GM06990 (cell line): ENCODE measurements at regions not wholly inside any gene's neighbourhood (a gene's known extent, or its start where the extent isn't known, plus 50 kb on each side); places are given as distances from the start of the nearest gene placed in this dataset.

Experiments used
- DNase-seq: peaks from one replicate; pipeline ENCODE4 v3.0.0-alpha.2; 2011; ENCODE audit not compliant: insufficient read length; ENCODE audit errors: extremely low read depth
- H3K27me3 ChIP-seq: replicated peaks from 2 replicates; pipeline ENCODE4 v1.6.0; 2011; ENCODE audit warnings: low read length; ENCODE audit not compliant: control insufficient read depth, insufficient read depth
- H3K36me3 ChIP-seq: 2 replicates; pipeline ENCODE4 v1.5.1; 2011; ENCODE audit warnings: low read length; ENCODE audit not compliant: control insufficient read depth, insufficient read depth
- H3K4me3 ChIP-seq: replicated peaks from 2 replicates; pipeline ENCODE4 v1.5.1; 2011; ENCODE audit warnings: low read depth, mild to moderate bottlenecking, control low read depth, low read length
- CTCF ChIP-seq: IDR thresholded peaks from 2 replicates; pipeline ENCODE4 v1.5.1; 2011; ENCODE audit warnings: low read length, control low read depth, mild to moderate bottlenecking, inconsistent platforms; ENCODE audit not compliant: insufficient read depth, poor library complexity, severe bottlenecking

- no peak for DNase-seq
- Histone ChIP-seq H3K4me3 (no peak overlapping the region), H3K27me3 (no peaks in the 10 kb centered on the region; the same call in 1 of the 2 replicates), H3K36me3 (no peaks in the 10 kb centered on the region)
- no peak for TF ChIP-seq CTCF
These were observed 357.6 kb upstream of the KIRREL3 start for GRCh38 chr11:127358160-127358559.

GRCh38 chr11:127350476-127350875 is 349.9 kb upstream of the KIRREL3 start:
- no peak for TF ChIP-seq CTCF
- Histone ChIP-seq H3K36me3 (no peaks in the 10 kb centered on the region), H3K4me3 (no peak overlapping the region), H3K27me3 (no peaks in the 10 kb centered on the region)
- DNase-seq = no peak

DNA sequence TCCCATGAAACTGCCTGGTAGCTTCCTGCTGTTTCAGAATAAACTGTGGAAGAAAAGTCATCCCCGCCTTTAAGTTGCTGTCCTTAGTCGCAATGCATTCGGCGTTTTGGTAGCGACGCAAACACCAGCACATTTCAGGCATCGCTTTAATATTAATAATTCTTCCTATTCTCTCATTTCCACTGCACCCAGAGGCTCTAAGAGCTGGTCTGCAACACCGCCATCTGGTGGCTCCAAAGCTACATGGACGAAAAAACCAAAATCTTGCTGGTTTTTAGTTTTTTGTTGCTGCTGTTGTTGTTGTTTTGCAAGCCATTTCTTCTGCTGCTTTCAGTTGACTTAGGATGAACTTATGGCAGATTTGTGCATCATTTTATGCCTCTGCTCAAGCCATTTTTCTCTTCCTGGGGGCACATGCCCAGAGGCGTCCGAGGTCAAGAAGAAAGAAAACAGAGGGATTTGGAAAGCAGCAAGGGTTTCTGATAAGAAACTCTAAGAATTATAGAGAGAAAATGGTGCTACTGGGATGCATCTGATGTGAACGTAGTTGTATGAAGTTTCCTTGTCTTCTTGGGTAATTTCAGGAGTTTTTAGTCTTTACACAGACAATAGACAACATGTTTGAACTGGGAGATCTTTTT is 345.4 kb upstream of the KIRREL3 start:
- H3K4me3 ChIP-seq = no peak overlapping the region
- H3K36me3 ChIP-seq = no peaks in the 10 kb centered on the region
- peak; percentile 83 for TF ChIP-seq CTCF
- no peak for DNase-seq
- H3K27me3 ChIP-seq = no peaks in the 10 kb centered on the region

DNA sequence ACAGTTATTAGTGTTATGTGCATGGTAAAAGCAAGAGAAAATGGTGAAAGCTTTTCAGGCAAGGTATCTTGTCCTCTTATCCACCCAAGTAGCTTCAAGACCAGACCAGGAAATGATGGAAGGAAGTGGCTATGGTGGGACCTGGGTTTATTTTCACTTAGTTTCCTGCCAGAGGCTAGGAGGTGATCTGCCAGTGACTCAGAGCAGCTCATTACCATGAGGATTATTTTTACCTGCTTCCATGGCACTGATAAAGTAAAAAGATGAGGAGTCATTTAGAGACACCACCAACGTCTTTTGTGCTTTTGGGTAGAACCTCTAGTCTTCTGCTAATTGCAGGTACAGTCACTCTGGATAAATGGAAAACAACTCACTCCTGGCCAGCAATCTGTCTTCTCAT is 339.9 kb upstream of the KIRREL3 start:
- no peak for TF ChIP-seq CTCF
- Histone ChIP-seq H3K4me3 (no peak overlapping the region), H3K27me3 (no peaks in the 10 kb centered on the region), H3K36me3 (no peaks in the 10 kb centered on the region)
- DNase-seq = no peak

GRCh38 chr11:127339376-127339775 is 338.8 kb upstream of the KIRREL3 start:
- DNase-seq = no peak
- H3K4me3 ChIP-seq = no peak overlapping the region
- no peaks in the 10 kb centered on the region for H3K27me3 ChIP-seq
- no peak for TF ChIP-seq CTCF
- H3K36me3 ChIP-seq = no peaks in the 10 kb centered on the region
